B cell (primary cell): ENCODE measurements at regions not wholly inside any gene's neighbourhood (a gene's known extent, or its start where the extent isn't known, plus 50 kb on each side); places are given as distances from the start of the nearest gene placed in this dataset.

ENCODE experiments used
- EZH2 ChIP-seq: IDR thresholded peaks from 2 replicates; pipeline ENCODE4 v1.6.1; 2012; ENCODE audit warnings: borderline replicate concordance, low read depth, mild to moderate bottlenecking, moderate library complexity, low read length; ENCODE audit not compliant: insufficient read depth, poor library complexity, severe bottlenecking
- TF ChIP-seq, protein P1 (sequence below): fragments of 200-600 bp; IDR thresholded peaks from one replicate; pipeline ENCODE4 v1.8.0; 2022; ENCODE audit warnings: antibody characterized with exemption, mild to moderate bottlenecking

DNA sequence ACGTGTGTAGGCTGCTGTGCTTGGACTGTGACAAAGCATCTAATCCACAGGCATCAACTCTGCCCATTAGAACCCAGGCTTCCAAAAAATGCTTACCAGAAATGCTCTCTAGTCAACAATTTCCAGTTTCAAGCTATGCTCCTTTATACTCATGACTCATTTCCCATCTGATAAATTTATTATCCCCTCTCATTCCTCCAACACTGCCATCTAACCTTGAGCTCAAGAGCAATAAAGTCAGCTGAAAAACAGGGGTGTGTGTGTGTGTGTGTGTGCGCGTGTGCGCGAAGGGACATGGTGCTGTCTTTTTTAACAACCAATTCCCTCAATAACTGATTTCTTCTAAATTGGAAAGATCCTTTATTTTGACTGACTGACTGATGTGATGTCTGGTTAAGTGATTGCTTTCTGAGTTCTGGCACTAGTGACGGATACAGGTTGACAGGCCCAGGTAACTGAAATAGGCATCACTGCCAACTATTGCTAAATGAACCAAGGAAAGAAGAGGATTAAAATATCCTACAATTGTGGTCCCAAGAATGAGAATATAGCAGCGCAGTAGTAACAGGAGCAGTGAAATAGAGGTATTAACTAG is 405.5 kb downstream of the ZNF385D start:
- TF ChIP-seq, protein P1, sequence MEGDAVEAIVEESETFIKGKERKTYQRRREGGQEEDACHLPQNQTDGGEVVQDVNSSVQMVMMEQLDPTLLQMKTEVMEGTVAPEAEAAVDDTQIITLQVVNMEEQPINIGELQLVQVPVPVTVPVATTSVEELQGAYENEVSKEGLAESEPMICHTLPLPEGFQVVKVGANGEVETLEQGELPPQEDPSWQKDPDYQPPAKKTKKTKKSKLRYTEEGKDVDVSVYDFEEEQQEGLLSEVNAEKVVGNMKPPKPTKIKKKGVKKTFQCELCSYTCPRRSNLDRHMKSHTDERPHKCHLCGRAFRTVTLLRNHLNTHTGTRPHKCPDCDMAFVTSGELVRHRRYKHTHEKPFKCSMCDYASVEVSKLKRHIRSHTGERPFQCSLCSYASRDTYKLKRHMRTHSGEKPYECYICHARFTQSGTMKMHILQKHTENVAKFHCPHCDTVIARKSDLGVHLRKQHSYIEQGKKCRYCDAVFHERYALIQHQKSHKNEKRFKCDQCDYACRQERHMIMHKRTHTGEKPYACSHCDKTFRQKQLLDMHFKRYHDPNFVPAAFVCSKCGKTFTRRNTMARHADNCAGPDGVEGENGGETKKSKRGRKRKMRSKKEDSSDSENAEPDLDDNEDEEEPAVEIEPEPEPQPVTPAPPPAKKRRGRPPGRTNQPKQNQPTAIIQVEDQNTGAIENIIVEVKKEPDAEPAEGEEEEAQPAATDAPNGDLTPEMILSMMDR: no peak
- no peak for TF ChIP-seq EZH2
